HG03432 (cell line): ENCODE measurements at regions not wholly inside any gene's neighbourhood (a gene's known extent, or its start where the extent isn't known, plus 50 kb on each side); places are given as distances from the start of the nearest gene placed in this dataset.
"Not testable (repeated sequence)": the region's sequence is repeated elsewhere in the genome, so short reads cannot be mapped to it uniquely, and the experiment has no call there.

Experiments used
- ATAC-seq: cut with Tn5 transposase; IDR thresholded peaks from one replicate; pipeline ENCODE4 v1.9.1; 2021; ENCODE audit warnings: mild to moderate bottlenecking, moderate library complexity; ENCODE audit not compliant: unreplicated experiment

DNA sequence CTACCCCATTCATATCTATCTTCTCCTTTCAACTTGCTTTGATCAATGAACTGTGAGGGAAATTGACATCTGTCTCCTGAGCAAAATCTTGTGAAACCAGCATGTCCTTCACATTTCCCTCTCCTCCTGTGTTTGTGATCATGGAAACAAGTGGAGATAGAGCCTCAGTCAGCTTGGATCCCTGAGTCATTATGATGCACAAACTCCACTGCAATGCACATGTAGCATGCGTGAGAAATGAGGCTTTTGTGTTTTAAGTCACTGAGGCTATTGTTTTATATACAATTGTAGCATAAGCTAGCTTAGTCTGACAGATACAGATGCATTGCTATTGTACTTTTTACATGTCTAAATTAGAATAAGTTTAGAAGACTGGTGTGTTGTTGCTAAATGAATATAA is 85.2 kb upstream of the HNMT start:
- no peak for ATAC-seq

DNA sequence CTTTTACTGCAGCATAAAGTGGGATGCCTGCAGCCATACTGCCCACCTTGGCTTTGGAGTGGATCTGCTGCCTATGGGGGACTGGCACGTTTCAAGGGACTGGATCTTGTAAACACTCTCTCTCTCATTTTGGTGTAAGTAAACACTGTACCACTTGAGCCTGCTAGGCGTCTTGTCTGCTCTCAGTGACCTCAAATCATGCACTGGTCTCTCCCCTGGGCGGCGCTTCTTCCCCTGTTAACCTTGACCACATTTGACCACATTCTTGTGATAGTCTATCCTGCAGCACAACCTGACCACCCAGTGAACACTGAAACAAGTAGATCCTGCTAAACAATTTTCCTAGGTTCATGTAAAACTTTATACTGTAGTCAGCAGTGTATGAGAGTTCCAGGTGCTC is 82.6 kb upstream of the HNMT start:
- no peak for ATAC-seq

DNA sequence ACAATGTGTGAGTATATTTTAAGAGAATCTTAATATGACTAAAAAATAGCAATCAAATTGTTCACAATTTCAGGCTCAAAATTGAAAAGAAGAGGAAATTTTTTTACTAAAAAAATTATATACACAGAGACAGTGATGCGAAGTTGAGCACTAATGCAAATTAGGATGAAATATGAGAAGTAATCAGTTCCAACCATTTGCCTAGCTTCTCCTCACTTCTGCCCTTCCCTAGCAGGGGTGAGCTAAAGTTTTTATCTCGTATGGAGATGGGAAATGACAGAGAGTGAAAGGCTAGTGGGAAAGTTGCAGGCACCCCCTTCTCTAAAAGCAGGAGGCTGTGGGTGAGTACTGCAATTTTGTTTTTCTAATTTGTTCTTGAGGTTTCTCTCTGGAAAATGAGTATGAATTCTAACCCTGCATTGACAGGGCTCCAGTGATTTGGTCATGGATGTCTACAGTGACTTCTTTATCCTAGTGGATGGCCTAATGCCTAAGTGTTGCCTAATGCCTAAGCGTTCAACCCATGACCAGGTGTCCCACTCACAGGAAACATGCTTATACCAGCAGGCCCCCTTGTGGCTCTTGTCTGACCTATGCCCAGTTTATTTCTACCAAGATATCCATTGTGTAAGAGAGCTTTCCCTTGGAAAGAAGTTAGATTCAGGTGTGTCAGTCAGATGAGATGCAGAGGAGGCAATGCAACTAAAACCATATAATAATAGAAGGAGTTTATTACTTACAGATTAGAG is 78.0 kb upstream of the HNMT start:
- ATAC-seq, result no peak

DNA sequence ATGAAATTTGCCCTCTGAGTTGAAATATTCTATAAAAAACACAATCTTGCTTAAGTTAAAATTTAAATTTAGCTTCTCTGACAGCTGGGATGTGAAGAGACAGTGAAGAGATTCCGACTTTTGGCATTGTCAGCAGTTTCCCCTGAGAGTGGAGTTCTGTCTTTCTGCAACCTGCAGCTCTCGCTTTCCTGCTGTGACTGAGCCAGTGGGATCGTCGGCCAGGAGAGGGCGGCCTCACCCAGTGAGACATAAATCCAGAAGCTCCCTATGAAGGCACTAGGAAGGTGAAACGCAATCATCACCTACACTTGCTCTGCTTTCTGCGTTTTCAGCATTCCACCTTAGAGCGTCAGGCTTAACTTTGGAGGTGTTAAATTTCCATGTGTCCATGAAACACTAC is 75.4 kb upstream of the HNMT start:
- no peak for ATAC-seq

DNA sequence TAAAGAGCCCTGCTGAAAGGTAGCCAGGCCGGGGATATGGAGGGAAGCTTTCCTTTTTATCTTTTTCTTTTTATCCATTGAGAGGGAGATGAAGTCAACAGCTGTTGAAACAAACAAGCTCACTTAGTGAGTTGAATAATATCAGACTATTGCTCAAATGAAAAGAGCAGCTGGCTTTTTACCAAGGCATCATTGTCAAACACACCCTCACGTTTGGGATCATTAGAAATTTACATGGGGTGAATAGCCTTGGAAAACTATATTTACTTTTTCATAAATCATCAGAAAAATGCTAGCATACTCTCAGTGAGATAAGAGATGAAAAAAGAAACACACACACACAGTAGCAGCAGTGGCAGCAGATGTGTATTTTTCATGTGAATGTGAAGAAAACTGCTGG is 71.5 kb upstream of the HNMT start:
- ATAC-seq, result no peak

DNA sequence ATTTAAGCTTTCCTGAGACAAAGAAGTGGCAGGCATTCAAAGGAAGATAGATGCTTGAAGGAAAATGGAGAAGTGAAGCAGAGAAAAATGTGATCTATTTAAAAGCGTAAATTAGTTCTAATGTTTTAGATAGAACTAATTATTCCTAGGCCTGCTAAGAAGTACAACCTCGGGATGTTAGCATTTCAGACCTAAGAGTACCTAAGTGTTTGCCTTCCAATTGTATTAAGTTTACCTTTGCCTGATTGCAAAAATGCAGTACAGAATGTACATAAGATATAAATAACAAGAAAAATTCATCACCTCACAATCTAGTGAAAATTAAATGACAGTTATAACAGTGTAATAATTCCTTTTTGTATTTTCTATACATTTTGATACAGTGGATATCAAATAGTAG is 71.1 kb upstream of the HNMT start:
- ATAC-seq, result no peak

DNA sequence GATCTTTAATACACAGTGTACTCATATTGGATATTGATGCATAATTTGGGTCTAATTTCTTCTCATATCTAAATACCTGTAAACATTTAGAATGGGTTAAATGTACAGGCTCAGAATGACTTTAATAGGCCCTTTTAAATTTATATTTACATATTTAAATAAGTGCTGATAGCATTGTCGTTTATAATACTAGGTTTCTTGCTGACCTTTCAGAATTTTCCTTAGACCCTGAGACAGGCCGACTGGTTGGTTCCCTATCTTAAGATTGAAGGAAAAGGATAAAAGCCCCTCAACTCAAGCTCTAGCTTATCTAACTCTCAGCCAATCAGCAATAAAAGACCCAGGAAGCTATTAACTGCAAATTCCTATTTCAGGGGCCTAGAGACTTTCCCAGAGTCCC is 67.8 kb upstream of the HNMT start:
- ATAC-seq, result no peak

DNA sequence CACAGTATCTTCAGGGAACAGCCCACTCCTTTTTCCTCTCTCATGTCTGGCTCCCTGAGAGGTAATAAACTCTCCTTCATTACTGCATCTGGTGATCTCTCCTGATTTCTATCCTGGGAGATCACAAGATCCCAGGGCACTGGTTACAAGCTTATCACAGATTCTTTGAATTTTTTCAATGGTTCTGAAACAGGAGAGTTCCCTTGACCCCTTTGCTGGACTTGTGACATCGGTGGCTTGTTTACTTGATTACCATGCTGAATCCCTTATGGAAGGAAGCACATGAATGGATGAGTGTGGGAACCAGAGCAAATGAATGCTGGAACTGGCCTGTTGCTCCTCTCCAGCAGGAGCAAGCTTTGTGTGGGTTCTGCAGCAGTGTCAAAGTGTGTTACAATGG is 67.2 kb upstream of the HNMT start:
- no peak for ATAC-seq

DNA sequence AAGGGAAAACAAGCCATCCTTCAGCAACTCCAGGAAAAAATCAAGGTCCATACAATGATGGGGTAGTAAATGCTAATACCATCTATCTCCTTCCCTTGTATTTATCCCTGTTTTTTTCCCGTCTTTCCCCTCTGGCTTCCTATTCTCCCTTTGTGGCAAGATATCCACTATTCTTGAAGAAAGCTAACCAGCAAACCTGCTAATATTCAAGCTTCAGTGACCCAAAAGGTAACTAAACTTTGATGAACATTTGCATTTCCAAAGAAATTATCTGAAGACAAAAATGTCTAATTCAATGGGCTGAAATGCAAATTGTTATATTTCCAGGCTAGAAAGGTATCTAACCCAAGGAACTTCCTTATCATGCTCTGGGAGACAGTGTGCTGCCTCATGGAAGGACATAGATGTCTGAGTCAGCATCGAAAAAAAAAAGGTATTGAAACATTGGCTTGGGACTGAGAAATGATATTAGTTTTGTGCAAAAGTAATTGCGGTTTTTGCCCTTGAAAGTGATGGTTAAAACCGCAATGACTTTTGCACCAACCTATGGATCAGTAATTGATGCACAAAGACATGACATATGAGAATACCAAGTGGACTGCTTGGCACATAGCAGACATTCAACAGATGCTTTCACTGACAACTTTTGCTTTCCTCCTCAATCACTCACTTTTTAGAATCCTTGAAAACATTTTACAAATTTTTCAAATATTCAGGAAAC is 63.7 kb upstream of the HNMT start:
- ATAC-seq, result no peak

DNA sequence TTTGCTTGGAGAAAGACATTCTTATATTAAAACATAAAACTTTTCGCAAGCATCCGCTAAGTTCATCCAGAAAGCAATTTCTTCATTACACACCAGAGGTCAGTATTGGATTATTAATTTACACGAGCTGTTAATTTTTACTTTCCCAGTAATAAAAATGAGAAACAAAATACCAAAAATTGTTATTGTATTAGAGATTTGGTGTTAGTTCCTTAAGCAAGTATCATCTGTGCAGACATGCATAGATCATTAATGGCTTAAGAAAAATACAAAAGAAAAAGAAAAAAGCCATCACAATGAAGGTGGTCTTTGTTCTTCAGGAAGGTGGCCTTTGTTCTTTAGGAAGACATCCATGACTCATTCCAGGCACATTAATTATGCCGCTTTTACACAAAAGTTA is 53.6 kb upstream of the HNMT start:
- ATAC-seq, result no peak

DNA sequence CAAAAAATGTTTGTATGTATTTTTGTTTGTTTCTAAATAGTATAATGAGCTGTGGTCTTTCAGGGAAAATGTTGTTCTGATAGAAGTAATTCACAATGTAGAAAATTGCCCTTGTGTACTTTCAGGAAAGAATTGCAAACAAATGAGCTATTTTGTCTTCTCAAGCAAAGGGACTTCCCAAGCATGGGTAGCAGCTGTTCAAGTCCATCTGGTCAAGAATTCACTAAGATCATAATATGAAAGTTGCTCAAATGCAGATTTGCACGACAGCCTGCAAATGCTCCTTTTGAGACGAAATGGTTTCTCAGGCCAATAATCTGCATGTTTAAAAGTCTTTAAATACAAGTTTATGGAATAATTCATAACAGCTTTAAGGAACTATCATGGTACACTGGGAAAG is 51.9 kb upstream of the HNMT start:
- ATAC-seq, result no peak

DNA sequence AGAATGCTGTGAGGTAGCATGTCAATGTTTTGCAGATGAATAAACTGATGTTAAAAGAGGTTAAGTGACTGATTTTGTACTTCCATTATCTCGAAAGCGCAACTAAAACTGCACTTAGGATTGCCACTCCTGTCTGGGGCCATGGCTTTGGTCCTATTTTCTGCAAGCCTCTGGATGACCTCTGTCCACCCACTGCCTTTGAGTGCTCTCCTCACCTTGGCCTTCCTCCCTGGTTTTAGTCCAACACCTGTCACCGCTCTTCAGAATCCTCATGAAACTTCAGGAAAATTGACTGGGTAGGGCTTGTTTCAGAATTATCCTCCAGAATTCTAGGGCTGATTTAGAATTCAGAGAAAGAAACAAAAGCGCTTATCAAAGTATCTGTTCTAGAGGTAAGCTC is 51.1 kb upstream of the HNMT start:
- ATAC-seq, result no peak

DNA sequence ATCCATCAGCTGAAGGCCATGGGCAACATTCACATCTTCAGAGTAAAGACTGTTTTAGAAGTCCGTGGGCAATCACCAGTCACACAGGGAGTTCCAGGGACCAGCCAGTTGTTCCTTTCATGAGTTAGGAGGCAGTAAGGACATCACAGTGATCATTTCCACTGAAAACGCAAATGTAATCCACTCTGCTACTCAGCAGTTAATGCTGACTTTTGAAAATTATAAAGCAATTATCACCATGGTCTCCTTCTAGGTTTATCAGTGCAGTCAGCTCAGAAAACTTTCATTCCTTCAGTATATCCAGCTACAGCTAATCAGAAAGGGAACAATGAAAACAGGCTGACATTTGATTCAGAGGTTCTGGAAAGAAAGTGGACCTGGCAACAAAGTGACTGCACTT is 50.6 kb upstream of the HNMT start:
- not testable (repeated sequence) for ATAC-seq
